T-helper 2 cell (primary cell): ENCODE measurements at regions not wholly inside any gene's neighbourhood (a gene's known extent, or its start where the extent isn't known, plus 50 kb on each side); places are given as distances from the start of the nearest gene placed in this dataset.
A peak's percentile ranks its signal among the peaks of the same experiment; 100 is the strongest.
"Not testable (repeated sequence)": the region's sequence is repeated elsewhere in the genome, so short reads cannot be mapped to it uniquely, and the experiment has no call there.

Experiments
- DNase-seq, 5 experiments: peaks; one replicate each; pipeline versions ENCODE4 v3.0.0 to v3.0.0-alpha.2; 2012 to 2022

- no peak for DNase-seq
These were observed 357.1 kb downstream of the SOCS6 start for GRCh38 chr18:70645971-70646370.

DNA sequence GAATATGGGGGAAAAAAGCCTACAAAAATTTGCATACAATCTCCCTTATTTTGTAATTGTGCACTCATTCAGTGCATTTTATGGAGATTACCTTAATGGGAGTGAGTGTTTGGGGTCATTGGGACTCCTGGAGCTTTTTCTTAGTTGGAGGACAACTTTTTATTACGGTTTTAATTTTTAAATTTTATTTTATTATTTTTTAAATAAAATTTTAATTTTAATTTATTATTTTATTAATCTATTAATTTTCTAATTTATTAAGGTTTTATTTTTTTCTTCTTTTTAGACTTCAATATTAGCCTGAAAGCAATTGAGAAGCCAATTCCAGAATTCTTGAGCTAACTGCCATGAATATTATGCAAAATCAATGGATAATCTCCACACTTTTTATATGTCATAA is 355.0 kb downstream of the SOCS6 start:
- no peak for DNase-seq

DNA sequence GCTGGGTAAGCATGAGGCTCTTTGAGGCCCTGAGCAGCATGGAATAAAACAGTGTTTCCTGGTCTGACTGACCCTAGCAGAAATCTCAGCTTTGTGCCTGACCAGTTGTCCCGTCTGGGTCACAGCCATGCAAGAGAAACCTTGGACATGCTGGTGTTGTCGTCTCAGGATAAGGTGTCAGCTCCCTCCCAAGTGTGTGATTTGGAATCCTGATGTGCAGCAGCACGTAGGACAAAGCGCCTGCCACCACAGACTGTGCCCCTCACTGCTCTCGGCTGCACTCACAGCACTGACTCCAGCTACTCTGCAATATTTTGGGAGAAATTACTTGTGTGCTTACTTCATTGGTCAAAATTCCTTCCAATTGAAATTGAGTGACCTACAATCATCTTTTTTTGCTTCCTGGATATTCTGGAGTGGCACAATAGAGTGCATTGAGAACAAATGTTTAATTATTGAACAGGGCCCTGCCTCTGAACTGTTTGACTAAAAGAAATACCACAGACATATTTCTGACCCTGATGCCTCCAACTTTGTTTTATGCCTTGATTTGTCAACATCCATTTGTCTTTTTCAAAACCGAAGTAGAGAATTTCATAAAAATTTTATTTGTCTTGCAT is 352.4 kb downstream of the SOCS6 start:
- DNase-seq: no peak

GRCh38 chr18:70640336-70640887 is 351.6 kb downstream of the SOCS6 start:
- no peak for DNase-seq

DNA sequence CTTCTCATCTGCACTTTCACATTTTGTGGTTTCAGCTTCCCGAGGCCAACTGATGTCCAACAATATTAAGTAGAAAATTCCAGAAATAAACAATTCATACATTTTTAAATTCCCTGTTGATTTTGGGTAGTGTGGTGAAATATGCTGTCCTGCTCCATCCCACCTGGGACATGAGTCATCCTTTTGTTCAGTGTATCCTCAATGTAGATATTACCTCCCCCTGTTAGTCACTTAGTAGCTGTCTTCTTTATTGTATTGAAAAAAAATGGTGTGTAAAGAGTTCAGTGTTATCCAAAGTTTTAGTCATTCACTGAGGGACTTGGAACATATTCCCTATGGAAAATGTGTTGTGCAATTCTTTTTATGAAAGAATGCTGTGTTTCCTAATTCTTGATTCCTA is 348.1 kb downstream of the SOCS6 start:
- no peak for DNase-seq

GRCh38 chr18:70634576-70635147 is 345.8 kb downstream of the SOCS6 start:
- no peak for DNase-seq

DNA sequence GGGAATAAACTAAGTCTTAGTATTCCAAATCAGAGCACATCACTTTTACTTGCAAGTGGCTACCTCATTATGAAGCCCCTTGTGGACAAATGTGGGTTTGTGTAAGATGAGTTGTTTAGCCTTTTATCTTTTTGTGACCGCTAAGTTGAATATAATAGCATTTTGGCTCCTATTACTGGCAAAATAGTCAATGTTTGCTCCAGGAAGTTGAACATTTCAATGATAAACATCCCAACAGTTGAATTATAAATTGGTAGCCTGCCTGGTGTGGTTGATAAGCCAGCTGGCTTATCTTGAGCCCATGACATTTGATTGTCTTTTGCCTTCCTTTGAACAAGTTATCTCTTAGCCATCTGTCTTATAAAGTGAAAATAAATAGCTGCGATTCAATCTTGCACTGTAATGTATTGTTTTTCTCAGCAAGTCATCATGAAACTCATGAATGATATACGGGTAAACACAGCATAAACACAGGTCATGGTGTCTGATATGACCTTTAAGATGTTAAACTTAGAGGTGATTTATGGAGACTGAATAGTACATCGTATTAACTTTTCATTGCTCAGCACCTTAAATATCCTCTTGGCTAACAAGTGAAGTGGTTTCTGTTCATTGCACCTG is 338.4 kb downstream of the SOCS6 start:
- peak in 1 of 5 experiments; percentile 61 for DNase-seq

DNA sequence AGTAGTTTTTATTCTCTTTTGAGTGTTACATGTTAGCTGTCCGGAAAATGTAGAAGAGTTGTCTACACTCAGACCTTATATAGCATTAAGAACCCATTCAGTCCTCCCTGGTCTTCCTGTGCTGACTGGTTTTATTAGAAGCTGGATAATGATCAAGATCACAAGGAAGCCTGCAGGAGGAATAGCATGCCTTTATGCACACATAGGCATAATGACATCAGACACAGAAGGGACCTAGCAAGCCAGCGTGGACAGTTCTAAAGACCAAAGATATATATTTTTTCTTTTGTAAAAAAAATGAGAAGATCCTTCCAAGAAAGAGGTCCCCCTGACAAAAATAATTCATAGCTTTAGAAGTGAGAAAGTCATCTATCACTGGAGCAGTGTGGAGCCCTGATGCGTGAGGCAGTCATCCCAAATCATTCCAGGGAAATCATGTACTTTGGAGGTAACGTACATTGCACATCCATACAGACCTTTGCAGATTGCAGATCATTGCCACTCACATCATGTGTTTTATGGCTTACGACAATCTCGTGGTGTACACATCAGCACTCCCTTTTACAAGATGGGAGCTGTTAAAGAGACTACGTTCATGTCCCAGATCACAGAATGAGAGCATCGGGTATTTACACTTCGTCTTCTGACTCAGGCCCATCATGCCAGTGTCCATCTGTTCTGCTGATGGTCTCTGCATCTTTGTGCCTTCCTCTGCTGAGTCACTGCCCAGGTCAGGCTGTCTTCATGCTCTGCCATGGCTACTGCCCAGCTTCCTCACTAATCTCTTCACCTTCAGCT is 334.0 kb downstream of the SOCS6 start:
- DNase-seq: no peak

- DNase-seq: peak in 1 of 5 experiments; percentile 75
These were observed 332.9 kb downstream of the SOCS6 start for GRCh38 chr18:70621710-70622109.

GRCh38 chr18:70620837-70621612 is 332.2 kb downstream of the SOCS6 start:
- DNase-seq: no peak

- no peak for DNase-seq
These were observed 328.3 kb downstream of the SOCS6 start for GRCh38 chr18:70617020-70617763.

DNA sequence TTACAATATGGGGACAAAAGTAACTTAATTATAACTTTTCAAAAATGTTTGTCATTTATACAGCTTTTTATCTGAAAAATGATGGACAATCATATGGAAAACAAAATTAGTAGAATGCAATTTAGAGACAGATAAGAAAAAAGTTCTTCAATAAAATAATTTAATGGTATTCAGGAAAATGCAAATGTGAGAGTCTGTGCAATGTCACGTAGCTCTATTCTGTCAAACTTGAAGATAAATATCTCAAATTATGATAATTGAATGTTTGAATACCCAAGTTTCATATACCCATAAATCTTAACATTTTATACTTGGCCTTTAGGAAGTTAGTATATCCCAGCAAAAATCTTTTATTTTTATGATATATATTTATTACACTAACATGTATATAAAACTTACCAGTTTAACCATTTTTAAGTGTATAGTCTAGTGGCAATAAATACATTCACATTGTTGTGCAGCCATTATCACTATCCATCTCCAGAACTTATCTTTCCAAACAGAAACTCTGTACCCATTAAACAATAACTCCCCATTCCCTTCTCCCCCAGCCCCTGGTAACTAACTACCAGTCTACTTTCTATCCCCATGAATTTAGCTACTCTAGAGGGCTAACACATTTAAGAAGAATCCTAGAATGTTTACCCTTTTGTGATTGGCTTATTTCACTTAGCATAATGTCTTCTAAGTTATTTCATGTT is 311.5 kb downstream of the SOCS6 start:
- no peak for DNase-seq

DNA sequence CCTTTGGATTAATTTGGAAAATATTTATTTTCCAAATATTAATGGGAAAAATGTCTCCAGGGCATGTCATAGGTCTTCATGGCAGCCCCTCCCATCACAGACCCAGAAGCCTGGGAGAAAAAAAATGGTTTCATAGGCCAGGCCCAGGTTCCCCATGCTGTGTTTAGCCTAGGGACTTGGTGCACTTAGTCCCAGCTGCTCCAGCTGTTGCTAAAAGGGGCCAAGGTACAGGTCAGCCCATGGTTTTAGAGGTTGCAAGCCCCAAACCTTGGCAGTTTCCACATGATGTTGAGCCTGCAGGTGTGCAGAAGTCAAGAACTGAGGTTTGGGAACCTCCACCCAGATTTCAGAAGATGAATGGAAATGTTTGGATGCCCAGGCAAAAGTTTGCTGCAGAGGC is 309.6 kb downstream of the SOCS6 start:
- DNase-seq: no peak

- no peak for DNase-seq
These were observed 294.1 kb downstream of the SOCS6 start for GRCh38 chr18:70582981-70583380.

DNA sequence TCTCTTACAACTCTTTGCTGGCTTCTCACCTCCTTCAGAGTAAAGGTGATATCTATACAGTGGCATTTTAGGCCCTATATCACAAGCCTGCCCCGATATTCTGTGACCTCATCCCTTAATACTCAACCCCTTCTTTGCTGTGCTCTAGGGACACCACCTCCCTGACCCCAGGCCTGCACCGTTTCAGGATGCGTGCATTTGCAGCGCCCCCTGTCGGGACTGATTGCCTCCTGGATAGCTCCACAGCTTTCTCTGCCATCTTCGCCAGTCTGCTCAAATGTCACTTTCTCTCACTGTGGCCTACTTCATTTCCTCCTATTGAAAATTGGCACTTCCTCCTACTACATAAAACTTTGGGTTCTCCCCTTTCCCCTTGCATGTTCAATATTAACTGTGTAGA is 289.6 kb downstream of the SOCS6 start:
- DNase-seq: no peak

GRCh38 chr18:70577023-70577420 is 288.2 kb downstream of the SOCS6 start:
- no peak for DNase-seq

- DNase-seq: no peak
These were observed 287.6 kb downstream of the SOCS6 start for GRCh38 chr18:70576276-70577022.

- not testable (repeated sequence) for DNase-seq
These were observed 286.1 kb downstream of the SOCS6 start for GRCh38 chr18:70574951-70575350.

GRCh38 chr18:70569647-70570046 is 280.8 kb downstream of the SOCS6 start:
- DNase-seq: not testable (repeated sequence)

GRCh38 chr18:70559446-70559845 is 270.6 kb downstream of the SOCS6 start:
- DNase-seq: no peak
